ENCODE measurements at regions not wholly inside any gene's neighbourhood (a gene's known extent, or its start where the extent isn't known, plus 50 kb on each side); places are given as distances from the start of the nearest gene placed in this dataset.

GRCh38 chr6:120005292-120005976, 655.9 kb upstream of the MAN1A1 start (continued):
- TF ChIP-seq ZNF275 (CRISPR knock-in tag; IDR thresholded peaks at IDR 0.05; ENCODE audit: borderline replicate concordance): no peak
- peak; percentile 38 for TF ChIP-seq IKZF4 (CRISPR knock-in tag; IDR thresholded peaks at IDR 0.05; ENCODE audit: borderline replicate concordance, low read depth, not compliant biosample characterization)
- peak; percentile 65; the same call in 1 of the 2 replicates for TF ChIP-seq AKNA (CRISPR knock-in tag; IDR thresholded peaks at IDR 0.05; ENCODE audit: borderline replicate concordance)
- TF ChIP-seq ZNF33B (CRISPR knock-in tag; IDR thresholded peaks at IDR 0.05): peak; percentile 20; the same call in 1 of the 2 replicates
- TF ChIP-seq DR1 (CRISPR knock-in tag; IDR thresholded peaks at IDR 0.05): peak; percentile 87; the same call in 1 of the 2 replicates
- no peak for TF ChIP-seq PHF21A (CRISPR knock-in tag; IDR thresholded peaks at IDR 0.05)
- TF ChIP-seq FIP1L1 (IDR thresholded peaks at IDR 0.05; ENCODE audit: borderline replicate concordance, insufficient read depth, low read depth, low read length): no peak
- TF ChIP-seq SMAD1 (CRISPR knock-in tag; IDR thresholded peaks at IDR 0.05; ENCODE audit: borderline replicate concordance, low read depth): no peak
- no peak for TF ChIP-seq FLYWCH1 (CRISPR knock-in tag; IDR thresholded peaks at IDR 0.05)
- no peak; the same call in 1 of the 2 replicates for TF ChIP-seq SP140L (CRISPR knock-in tag; IDR thresholded peaks at IDR 0.05; ENCODE audit: borderline replicate concordance)
- no peak for TF ChIP-seq PAF1 (CRISPR knock-in tag; IDR thresholded peaks at IDR 0.05)
- no peak for TF ChIP-seq THRA (CRISPR knock-in tag; IDR thresholded peaks at IDR 0.05; ENCODE audit: borderline replicate concordance)
- TF ChIP-seq HMG20B (CRISPR knock-in tag; conservative IDR thresholded peaks at IDR 0.05): no peak
- TF ChIP-seq, protein P1, sequence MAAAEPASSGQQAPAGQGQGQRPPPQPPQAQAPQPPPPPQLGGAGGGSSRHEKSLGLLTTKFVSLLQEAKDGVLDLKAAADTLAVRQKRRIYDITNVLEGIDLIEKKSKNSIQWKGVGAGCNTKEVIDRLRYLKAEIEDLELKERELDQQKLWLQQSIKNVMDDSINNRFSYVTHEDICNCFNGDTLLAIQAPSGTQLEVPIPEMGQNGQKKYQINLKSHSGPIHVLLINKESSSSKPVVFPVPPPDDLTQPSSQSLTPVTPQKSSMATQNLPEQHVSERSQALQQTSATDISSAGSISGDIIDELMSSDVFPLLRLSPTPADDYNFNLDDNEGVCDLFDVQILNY (CRISPR knock-in tag; conservative IDR thresholded peaks at IDR 0.05): no peak
- TF ChIP-seq THYN1 (CRISPR knock-in tag; IDR thresholded peaks at IDR 0.05; ENCODE audit: borderline replicate concordance, low read depth): no peak
- TF ChIP-seq TEAD2 (CRISPR knock-in tag; IDR thresholded peaks at IDR 0.05): no peak
- TF ChIP-seq ZNF570 (CRISPR knock-in tag; IDR thresholded peaks at IDR 0.05; ENCODE audit: borderline replicate concordance): no peak
- TF ChIP-seq ZFP41 (CRISPR knock-in tag; IDR thresholded peaks at IDR 0.05; ENCODE audit: borderline replicate concordance): no peak
- no peak for TF ChIP-seq NR2F2 (IDR thresholded peaks at IDR 0.05; ENCODE audit: borderline replicate concordance, low read depth)
- peak; percentile 22; the same call in 1 of the 2 replicates for TF ChIP-seq ZNF256 (CRISPR knock-in tag; conservative IDR thresholded peaks at IDR 0.05)
- TF ChIP-seq, protein P2, sequence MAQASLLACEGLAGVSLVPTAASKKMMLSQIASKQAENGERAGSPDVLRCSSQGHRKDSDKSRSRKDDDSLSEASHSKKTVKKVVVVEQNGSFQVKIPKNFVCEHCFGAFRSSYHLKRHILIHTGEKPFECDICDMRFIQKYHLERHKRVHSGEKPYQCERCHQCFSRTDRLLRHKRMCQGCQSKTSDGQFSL (CRISPR knock-in tag; IDR thresholded peaks at IDR 0.05): no peak
